Effector CD4-positive, alpha-beta T cell (primary cell): ENCODE measurements at regions not wholly inside any gene's neighbourhood (a gene's known extent, or its start where the extent isn't known, plus 50 kb on each side); places are given as distances from the start of the nearest gene placed in this dataset.

Source experiments
- DNase-seq: peaks from one replicate; pipeline ENCODE4 v3.0.0-alpha.2; 2020

DNA sequence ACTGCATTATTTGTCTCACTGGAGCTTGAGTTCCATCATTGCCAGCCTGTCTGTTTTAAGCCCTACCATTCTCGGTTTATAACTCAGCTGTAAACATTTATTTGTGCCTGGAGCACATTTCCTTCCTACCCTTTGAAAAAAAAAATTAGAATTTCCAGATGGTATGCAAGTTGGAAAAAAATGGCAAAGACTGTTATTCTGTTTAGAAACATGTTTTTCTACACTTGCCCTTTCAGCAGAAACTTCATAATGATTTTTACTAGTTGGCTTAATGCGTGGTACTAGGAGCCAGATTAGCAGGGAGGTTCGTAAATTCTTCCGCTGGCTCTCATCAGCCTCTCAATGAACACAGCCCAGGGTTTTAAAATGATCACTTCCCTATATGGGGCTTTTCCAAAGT is 238.8 kb upstream of the WWC1 start:
- no peak for DNase-seq

DNA sequence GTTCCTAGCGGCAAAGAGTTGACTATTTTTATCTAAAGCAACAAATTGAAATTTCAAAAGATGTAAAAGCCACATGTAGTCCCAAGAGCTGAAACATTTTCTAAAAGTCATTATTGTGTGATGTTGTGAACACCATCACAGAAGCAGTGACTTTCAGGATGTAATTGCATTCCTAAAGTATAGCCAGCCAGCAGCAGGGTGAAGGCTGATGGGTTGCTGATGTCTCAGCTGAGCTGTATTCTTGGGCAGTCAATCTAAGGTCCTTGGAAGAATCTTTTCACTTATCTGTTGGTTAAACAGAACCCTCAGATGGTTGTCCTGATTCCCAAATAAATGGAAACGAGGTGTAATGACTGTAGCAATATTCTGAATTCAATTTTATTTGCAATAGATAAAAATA is 237.4 kb upstream of the WWC1 start:
- no peak for DNase-seq

DNA sequence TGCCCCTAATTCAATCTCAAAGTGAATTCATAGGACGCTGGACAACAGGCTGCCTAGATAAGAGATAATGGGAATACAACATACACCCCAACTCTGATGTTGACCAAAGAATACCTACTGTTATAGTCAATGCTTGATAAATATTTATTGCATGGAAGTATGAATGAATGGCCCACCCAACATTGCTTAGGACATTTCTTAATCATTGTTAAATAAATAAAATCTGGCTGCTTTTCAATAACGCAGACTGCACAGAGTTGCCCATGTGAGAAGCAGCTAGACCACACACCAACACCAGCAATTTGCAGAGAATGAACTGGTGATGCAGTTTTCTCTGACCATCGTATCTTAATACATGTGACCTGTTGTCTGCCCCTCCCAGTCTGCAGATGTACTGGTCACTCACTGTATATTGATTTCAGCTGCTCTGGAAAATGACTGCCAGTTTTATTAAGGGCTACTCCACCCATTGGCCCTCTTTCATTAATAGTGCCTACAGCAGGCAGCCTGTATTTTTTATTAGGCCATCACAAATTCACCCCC is 236.2 kb upstream of the WWC1 start:
- DNase-seq = no peak

DNA sequence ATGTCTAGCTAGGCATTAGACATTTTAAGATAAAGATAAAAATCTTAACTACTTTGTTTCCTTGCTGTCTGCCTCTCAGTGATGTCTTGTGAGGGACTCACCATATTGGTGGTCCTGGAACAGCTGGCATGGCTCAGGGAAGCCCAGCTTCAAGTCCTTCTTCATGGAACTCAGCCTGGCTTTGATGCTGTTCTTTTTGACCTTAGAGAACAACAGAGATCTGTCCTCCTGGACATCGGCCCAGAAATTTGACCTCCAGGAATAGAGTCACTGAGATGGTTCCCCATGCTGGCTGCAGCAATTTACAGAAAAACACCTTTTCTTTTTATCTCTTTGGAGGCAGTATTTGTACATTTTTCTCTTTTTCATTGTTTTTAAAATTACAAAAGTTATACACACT is 235.5 kb upstream of the WWC1 start:
- no peak for DNase-seq

DNA sequence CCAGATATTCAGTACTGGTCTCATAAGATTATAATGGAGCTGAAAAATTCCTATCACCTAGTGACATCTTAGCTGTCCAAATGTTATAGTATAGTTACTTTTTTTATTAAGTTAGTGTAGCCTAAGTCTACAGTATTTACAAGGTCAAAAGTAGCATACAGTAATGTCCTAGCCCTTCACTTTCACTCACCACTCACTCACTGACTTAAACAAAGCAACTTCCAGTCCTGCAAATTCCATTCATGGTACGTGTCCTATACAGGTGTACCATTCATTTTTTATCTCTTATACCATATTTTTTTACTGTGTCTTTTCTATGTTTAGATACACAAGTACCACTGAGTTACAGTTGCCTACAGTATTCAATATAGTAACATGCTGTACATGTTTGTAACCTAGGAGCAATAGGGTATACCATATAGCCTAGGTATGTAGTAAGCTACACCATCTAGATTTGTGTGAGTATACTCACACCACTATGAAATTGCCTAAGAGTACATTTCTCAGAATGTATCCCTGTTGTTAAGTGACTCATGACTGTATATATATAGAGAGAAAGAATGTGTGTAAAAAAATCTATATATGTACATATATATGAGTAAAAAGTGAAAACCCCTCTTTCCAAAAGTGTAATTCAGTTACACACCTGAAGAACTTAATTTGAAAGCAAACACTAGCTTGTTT is 234.8 kb upstream of the WWC1 start:
- DNase-seq = no peak

DNA sequence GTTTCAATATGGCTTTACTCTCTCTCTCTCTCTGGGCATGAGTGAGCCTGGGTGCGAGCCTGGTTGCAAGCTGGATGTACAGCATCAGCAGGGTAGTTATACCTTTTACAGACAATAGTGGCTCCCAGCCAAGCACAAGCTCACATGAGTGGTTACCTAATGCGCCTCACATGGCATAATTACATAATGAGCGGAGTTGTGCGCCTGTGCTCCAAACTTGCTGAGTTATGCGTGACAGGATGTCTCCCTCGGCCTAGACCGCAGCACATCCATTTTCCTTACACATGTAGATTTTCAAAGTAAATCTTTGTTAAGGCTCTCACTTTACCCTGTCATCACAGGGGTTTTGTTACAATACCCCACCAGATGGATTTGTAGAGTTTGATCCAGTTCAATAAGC is 233.5 kb upstream of the WWC1 start:
- DNase-seq = no peak

DNA sequence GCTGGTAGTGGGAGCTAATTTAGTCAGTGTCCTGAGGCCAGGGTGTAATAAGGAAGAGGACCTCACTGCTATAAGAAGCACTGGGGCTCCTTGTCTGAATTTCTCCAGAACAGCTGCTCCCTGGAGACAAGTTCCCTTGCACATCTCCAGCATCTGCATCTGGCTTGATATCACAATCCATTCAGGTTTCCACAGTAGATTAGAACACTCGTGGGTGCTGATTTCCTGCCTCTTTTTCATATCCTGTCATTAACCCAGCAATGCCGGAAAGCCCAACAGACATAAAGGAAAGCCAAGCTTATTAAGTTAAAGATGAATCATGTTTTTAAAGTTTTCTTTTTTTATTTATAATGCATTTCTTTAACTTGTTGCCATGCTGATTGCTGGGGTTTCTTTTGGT is 232.3 kb upstream of the WWC1 start:
- DNase-seq = no peak

DNA sequence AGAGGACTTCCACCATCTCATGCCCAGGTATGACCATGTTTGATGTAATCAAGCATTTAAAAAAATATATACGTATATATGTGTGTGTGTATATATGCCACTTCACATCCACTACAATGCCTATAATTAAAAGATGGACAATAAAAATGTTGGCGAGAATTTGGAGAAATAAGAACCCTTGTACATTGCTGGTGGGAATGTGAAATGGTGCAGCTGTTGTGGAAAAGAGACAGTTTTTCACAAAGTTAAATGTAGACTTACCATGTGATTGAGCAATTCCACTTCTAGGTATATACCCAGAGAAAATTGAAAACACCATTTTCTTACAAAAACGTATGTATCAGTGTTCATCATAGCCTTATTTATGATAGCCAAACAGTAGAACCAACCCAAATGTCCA is 229.2 kb upstream of the WWC1 start:
- DNase-seq = no peak

DNA sequence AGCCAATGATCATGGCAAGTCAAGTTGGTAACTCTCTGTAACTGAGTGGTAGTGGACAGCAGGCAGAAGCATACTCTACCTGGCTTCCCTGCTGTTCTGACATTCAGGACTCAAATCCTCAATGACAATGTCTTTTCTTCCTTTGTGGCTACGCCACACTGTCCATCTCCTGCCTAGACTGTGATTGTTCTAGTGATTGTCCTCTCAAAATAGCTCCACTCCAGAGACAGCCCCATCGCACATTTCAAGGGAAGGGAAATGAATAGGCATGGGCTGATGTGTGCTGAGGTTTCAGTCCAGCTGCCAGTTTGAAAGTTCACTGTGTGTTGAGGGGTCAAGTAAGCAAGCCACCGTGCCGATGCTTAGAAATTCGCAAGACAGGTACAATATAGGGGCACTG is 227.0 kb upstream of the WWC1 start:
- no peak for DNase-seq

DNA sequence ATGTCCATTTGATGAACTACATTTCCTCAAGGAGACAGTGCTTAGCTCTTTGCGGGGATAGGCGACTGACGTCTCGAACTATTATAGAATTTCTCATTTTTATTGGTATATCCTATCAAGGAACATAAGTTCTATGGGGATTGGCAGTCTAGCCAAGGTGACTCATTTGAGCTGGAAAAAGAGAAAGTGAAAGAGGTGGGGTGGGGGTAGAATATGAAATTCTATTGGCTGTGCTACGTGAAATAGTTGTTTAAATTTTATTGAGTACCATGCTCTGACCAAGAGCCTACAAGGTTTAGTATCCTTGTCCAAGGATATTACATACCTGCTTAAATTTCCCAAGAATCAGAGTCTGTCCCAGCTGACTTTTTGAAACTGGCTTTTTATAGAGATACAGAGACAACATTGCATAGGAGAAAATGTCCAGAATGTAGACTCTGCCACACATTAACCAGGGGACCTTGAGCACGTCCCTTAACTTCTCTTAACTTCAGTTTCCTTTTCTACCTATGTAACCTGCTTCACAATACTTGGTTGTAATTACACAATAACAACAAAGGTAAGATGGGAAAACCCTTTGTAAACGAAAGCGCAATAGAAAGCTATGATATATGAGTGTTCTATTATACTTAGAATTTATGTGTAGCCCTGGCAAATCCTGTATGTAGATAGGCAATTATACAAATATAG is 226.4 kb upstream of the WWC1 start:
- DNase-seq = no peak

DNA sequence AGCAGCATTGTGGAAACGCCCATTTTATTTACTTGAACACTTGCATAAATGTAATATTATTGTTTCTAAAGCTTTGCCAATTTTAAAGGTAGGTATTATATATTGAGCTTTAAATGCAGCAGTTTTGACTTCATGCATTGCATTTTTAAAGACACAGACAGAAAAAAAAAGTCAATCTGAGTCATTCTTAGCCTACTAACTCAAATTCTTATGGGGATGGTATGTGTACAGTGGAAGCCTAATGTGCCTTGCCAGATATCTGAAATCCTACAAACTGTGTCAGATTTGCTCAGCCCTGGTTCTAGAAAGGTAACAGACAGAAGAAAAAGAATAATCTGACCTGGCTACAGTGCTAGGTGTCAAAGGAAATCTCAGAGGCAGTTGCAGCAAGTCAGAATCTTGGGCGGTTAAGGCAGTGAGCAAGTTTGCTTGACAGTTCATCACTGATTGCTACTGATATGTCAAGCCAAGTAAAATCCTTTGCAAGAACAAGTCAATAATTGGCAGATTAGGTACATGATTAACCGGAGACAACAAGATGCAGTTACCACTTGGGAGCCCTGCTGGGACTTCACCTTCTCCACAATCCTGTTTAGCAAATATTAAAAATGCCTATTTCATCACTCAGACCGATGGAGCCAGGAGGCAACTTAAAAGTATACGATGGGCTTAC is 224.8 kb upstream of the WWC1 start:
- DNase-seq = no peak

DNA sequence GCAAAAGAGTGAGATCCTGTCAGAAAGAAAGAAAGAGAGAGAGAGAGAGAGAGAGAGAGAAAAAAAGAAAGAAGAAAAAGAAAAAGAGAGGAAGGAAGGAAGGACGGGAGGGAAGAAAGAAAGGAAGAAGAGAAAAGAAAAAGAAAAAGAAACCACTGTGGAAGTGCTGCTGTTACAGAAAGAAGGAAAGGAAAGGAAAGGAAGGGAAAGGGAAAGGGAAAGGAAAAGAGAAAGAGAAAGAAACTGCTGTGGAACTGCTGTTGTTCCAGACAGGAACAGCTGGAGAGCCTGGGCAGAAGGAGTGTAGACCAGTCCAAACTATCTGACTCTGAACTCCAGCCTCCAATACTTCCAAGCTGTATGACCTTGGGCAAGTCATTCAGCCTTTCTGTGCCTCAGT is 220.7 kb upstream of the WWC1 start:
- no peak for DNase-seq

DNA sequence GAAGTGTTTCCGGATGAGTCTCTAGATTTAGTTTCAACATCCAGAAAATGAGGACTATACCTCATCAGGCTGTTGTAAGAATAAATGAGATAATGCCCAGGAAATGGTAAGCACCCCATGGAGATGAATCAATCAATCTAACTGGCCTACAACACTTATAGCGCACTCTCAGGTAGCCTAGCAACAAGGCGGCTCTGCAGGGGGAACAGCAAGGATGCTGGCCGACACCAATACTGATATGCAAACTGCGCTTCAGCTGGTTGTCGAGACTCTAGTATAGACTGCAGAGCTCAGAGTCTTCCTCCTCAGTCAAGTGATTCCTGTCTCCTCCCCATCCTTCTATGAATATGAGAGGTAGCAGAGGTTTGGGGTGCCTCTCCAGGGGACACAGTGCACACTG is 218.8 kb upstream of the WWC1 start:
- DNase-seq = no peak

DNA sequence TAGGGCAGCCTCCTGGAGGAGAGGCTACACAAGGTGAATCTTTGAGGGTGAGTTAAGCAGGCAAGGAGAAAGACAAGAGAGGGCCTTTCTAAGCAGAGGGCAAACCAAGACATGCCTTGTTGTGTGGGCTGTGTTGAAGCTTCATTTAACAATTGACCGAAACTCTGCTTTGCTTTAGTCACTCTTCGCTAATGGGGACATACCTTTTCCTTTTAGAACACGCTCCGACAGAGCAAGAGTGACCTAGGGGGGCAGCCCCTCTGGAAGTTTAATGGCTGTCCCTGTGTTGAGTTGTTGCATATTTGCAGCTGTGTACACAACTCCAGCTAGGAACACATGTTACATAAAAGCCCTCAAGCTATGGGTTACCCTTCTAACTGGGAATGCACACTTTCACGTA is 218.1 kb upstream of the WWC1 start:
- DNase-seq = no peak

DNA sequence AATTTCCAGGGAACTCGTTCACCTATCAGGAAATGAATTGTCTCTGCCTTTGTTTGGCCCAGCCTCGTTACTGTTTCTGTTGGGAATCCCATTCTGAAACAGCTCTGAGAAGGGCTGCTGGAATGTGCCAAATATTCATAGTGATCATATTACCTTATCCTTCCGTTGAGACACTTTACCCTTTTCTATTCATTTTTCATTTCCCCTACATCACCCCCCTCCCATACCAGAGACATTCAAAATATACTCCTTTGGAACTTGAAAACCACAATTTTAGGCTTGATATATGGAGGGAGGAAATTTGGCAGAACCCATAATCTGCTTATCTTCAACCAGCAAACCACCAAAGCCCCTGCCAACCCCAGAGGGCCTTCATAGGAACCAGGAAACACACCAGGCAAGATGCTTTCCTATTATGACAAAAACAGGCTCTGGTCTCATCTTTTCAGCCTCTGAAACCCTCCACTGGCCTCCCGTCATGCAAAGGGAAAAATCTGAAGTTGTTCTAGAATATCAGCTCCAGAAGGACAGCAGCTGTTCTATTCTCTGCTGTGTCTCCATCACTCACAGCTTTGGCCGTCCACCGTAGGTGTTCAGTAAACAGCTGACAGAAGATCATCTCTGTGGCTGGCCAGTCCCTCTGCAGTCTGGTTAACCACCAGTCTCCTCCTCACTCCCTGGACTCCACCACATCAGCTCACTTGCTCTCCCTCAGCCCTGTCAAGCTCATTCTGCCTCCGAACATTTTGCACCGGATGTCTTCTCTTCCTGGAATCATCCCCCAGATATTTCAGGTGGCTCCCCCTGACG is 217.2 kb upstream of the WWC1 start:
- no peak for DNase-seq

DNA sequence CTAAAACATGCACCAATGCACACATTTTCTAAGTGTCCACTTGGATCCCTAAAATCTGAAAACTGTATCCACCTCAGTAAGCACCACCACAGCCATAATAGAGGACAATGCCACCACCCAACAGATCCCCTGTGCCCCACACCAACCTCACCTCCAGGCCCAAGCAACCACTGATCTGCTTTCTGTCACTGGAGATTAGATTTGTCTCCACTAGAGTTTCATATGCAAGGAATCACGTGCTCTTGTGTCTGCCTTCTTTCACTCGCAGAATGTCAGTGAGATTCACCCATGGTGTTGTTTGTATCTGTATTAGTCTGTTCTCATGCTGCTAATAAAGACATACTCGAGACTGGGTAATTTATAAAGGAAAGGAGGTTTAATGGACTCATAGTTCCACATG is 216.1 kb upstream of the WWC1 start:
- no peak for DNase-seq

DNA sequence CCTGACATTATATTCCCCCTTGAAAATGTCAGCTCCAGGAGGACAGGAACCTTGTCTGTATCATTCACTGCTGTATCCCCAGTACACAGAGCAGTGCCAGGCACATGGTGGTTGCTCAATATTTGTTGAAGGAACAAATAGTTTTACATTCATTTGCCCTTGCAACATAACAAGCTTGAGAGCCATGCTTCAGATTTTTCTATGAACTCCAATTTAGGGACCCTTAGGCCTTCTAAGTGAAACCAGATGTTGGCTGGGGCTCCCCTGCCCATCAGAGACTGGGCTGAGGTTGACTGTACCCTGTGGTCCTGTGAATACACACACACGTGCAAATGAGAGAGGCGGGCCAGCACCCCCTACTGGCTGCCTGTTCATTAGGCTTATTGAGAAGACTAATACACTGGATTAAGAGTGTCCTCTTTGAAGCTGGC is 214.9 kb upstream of the WWC1 start:
- no peak for DNase-seq

DNA sequence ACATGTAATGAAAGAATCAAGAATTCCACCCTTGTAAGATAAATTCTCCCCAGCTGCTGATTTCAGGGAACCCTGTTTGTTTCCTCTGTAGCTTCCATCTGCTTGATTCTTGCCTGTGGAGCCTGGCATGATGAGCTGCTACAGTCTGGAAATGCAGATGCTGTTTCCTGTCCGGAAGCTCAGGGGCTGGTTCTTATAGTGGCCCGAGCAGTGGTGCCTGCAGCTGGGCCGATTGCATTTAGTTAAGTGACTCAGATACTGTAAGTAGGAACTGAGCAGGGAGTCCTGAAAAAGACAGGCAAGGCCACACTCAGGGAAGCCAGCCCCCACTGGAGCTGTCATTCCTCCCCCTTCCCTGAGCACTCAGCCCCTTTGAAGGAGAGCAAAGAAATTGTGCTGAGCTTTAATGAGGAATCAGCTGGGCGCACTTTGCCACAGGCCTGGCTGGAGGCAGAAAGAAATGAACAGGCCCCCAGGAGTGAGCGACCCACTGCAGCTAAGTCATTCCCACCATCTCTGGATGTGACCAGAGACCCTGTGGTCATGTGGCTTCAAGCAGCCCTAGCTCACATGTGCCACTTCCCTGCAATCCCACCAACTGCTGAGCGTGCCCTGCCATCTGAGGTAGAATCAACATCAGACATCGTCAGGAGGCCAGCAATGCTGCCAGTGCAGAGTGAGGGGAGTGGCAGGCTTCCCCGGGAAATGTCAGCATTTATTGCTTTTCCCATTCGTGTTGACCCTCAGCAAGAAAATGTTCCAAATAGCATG is 206.0 kb upstream of the WWC1 start:
- DNase-seq = no peak

DNA sequence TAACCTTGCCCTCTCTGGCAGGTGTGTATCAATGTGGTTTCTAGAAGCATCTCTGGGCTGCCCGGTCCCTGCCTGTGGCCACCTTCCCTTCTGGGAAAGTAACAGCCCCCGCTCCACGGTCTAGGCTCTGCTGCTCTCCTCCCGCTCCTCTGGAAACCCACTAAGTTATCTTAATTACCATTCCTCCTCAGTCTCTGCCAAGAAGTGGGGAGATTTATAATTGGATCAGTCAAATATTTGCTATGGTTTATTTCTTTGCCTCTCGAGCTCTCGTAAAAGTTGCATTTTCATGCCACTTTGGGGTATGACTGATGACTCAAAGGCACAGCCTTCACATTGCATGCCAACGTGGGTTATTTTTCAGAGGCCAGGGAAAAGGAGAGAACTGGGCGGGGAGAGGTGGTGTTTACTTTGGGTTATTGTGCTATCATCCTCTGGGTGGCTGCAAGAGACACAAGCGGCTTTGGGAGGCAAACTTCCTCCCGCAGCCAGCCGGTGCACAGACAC is 205.3 kb upstream of the WWC1 start:
- DNase-seq = no peak

DNA sequence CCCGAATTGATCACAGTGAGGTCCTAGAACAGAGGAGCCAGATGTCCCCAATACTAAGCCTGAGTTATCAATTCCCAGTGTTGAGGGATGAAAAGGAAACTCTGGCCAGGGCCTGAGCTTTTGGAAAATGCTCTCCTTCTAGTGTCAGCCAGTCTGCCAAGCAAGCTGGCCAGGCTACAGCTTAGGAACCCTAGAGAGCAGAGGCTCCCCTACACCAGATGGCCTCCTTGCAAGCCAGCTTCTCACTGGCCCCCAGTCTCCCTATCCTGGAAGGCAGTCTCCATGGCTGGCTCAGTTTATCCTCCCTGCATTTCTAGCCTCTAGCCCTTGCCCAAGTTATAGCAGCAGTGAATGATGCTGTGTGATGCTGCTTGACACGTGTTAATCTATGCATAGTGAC is 204.7 kb upstream of the WWC1 start:
- no peak for DNase-seq

DNA sequence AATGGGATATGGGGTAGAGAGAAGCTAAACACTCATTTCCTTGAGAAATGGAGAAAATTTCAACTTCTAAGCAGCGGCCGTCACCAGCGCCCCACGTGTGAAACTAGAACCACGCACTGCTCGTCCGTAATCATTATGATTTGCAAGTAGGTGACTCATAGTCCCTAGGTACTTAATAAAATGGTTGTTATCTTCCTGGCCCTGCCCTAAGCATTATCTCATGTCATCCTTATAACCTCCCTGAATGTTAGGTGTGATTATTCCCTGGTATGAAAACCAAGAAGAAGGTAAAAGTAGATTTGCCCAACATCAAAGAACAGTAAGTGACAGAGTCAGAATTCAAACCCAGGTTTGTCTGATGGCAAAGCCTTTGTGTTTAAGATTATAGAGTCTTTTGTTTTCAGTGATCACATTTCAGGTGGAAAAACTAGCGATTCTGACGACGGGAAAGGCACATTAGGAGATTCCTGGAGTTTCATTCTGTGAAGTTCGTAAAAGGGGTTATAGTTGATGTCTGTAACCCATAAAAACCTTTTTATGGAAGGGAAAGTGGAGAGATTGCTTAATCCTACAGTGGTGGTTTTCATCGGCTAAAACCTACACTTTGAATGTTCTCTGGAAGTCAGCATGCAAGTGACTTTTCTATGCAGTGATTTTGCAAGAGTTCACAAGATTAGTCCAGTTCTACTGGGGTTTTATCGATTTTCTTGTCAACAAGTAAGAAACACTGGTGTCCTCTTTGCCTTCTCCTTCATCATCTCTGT is 202.9 kb upstream of the WWC1 start:
- DNase-seq = no peak
